Naive thymus-derived CD4-positive, alpha-beta T cell (primary cell): ENCODE measurements at regions not wholly inside any gene's neighbourhood (a gene's known extent, or its start where the extent isn't known, plus 50 kb on each side); places are given as distances from the start of the nearest gene placed in this dataset.

Source experiments
- ATAC-seq: fragments of 150-1000 bp; cut with Tn5 transposase; 2 replicates; pipeline ENCODE4 v1.10.0; 2021; ENCODE audit warnings: mild to moderate bottlenecking, moderate library complexity
- CTCF ChIA-PET: fragments of 350-600 bp; sonication (Branson Sonifier 250); formaldehyde crosslinking; loops from one replicate; lab custom pipeline; 2021; ENCODE audit warnings: antibody characterized with exemption; lab: Charles Lee
- POLR2A ChIA-PET: fragments of 350-600 bp; sonication (Branson Sonifier 250); formaldehyde crosslinking; loops from one replicate; lab custom pipeline; 2021; ENCODE audit warnings: antibody characterized with exemption, inconsistent platforms; lab: Charles Lee
- DNase-seq, 9 donors: peaks; one replicate each; pipeline versions ENCODE4 v3.0.0 to v3.0.0-alpha.2; 2020 to 2022; ENCODE audit warnings: mixed read lengths in 1 of 9
- H3K27ac ChIP-seq: one replicate; pipeline ENCODE4 v1.7.0; 2013; ENCODE audit warnings: mild to moderate bottlenecking, low read depth, low read length, moderate library complexity
- H3K27me3 ChIP-seq, 2 donors: one replicate each; pipeline ENCODE4 v1.7.0; 2013; ENCODE audit warnings: low read length in 2 of 2, mild to moderate bottlenecking in 2 of 2, moderate library complexity in 2 of 2; ENCODE audit not compliant: control insufficient read depth in 2 of 2, insufficient read depth in 2 of 2
- H3K36me3 ChIP-seq, 3 experiments: 1 replicate in 2 of 3; 2 replicates in 1 of 3; pipeline ENCODE4 v1.7.0; 2013; ENCODE audit warnings: low read length in 3 of 3, mild to moderate bottlenecking in 3 of 3, moderate library complexity in 1 of 3; ENCODE audit not compliant: insufficient read depth in 3 of 3, control insufficient read depth in 2 of 3
- H3K4me1 ChIP-seq, 2 donors: one replicate each; pipeline ENCODE4 v1.7.0; 2013; ENCODE audit warnings: low read length in 2 of 2, mild to moderate bottlenecking in 2 of 2, moderate library complexity in 1 of 2; ENCODE audit not compliant: control insufficient read depth in 2 of 2, insufficient read depth in 2 of 2
- H3K4me3 ChIP-seq: 2 replicates; pipeline ENCODE4 v1.7.0; 2013; ENCODE audit warnings: mild to moderate bottlenecking, low read length
- H3K9me3 ChIP-seq, 3 experiments: 1 replicate in 2 of 3; 2 replicates in 1 of 3; pipeline ENCODE4 v1.7.0; 2013; ENCODE audit warnings: low read length in 3 of 3; ENCODE audit not compliant: control insufficient read depth in 2 of 3
- H3K27ac Mint-ChIP-seq, 9 donors: one replicate each; pipeline ENCODE4 v1.8.0; 2020 to 2022; ENCODE audit warnings: mixed read lengths in 9 of 9, mild to moderate bottlenecking in 8 of 9, moderate library complexity in 5 of 9, inconsistent platforms in 2 of 9
- H3K27me3 Mint-ChIP-seq, 5 donors: one replicate each; pipeline ENCODE4 v1.8.0; 2021 to 2022; ENCODE audit warnings: mixed read lengths in 5 of 5, mild to moderate bottlenecking in 1 of 5
- H3K36me3 Mint-ChIP-seq, 5 donors: one replicate each; pipeline ENCODE4 v1.8.0; 2020 to 2022; ENCODE audit warnings: mixed read lengths in 5 of 5, mild to moderate bottlenecking in 3 of 5, inconsistent platforms in 1 of 5
- H3K4me1 Mint-ChIP-seq, 7 donors: one replicate each; pipeline ENCODE4 v1.8.0; 2020 to 2022; ENCODE audit warnings: mixed read lengths in 7 of 7, mild to moderate bottlenecking in 3 of 7, inconsistent platforms in 1 of 7
- H3K4me3 Mint-ChIP-seq, 10 donors: one replicate each; pipeline ENCODE4 v1.8.0; 2020 to 2022; ENCODE audit warnings: mild to moderate bottlenecking in 10 of 10, mixed read lengths in 10 of 10, moderate library complexity in 6 of 10, inconsistent platforms in 2 of 10
- H3K9me3 Mint-ChIP-seq, 11 donors: one replicate each; pipeline ENCODE4 v1.8.0; 2020 to 2022; ENCODE audit warnings: mixed read lengths in 11 of 11, mild to moderate bottlenecking in 4 of 11, inconsistent platforms in 1 of 11, moderate library complexity in 1 of 11
- intact Hi-C, 2 donors: fragments of 100-400 bp; cut with micrococcal nuclease; formaldehyde crosslinking; loops; one replicate each; pipeline ENCODE4 v1.15.1; 2023

DNA sequence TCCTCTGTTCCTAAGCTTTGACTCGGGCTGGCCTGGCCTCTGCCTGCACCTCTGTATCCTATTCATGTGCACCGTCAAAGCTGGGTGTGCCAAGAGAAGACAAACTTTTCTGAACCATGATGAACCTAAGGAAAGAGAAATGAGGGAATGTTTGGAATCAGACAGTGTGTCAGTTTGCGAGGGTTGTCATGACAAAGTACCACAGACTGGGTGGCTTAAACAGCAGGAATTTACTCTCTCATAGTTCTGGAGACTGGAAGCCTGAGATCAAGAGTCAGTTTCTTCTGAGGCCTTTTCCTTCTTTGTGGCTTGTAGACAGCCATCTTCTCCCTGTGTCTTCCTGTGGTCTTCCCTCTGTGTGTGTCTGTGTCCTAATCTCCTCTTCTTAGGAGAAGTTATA lies 129.0 kb downstream of the KATNIP start:
- Histone ChIP-seq H3K9me3 (no peaks in the 10 kb centered on the region), H3K36me3 (peaks cover 0 to 32% (median 7%) of the 10 kb centered on the region in 3 experiments), H3K4me1 (no peaks in the 10 kb centered on the region), H3K4me3 (no peak overlapping the region), H3K27me3 (no peaks in the 10 kb centered on the region), H3K27ac (no peak overlapping the region)
- ATAC-seq = no peak
- Mint-ChIP-seq H3K4me1 (peaks cover 0 to 2% (median 0%) of the 10 kb centered on the region in 7 donors), H3K9me3 (peaks cover 0 to 4% (median 0%) of the 10 kb centered on the region in 11 donors), H3K27ac (no peak overlapping the region), H3K27me3 (no peaks in the 10 kb centered on the region), H3K36me3 (peaks cover 12 to 78% (median 63%) of the 10 kb centered on the region in 5 donors), H3K4me3 (no peak overlapping the region)
- ChIA-PET POLR2A (no interaction called here), CTCF (no interaction called here)
- DNase-seq = no peak
- intact Hi-C loops = no loop called here

DNA sequence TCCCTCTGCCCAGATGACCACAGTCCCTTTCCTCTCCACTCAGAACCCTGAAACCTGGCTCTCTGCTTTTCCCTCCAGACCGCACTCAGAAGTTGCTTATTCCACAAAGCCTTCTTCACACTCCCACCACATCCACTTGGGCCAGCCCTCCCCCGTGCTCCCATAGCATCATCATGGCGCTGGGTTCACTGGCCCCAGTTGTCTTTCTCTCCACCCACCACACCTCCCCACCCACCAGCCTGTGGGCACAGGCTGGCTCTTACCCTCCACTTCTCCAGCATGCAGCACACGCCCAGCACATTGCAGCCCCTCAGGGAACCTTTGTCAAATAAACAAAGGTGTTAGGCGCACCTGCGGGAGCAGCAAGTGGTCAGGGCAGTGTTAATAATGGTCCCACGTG lies 130.0 kb downstream of the KATNIP start:
- Histone ChIP-seq H3K27me3 (no peaks in the 10 kb centered on the region), H3K27ac (no peak overlapping the region), H3K9me3 (no peaks in the 10 kb centered on the region), H3K36me3 (peaks cover 0 to 32% (median 7%) of the 10 kb centered on the region in 3 experiments), H3K4me3 (no peak overlapping the region), H3K4me1 (no peaks in the 10 kb centered on the region)
- peaks cover 0 to 3% (median 0%) of the 10 kb centered on the region in 11 donors for H3K9me3 Mint-ChIP-seq
- no peak overlapping the region for H3K27ac Mint-ChIP-seq
- H3K4me3 Mint-ChIP-seq = no peak overlapping the region
- H3K36me3 Mint-ChIP-seq = peaks cover 12 to 77% (median 57%) of the 10 kb centered on the region in 5 donors
- H3K4me1 Mint-ChIP-seq = peaks cover 0 to 2% (median 0%) of the 10 kb centered on the region in 7 donors
- ChIA-PET POLR2A (no interaction called here), CTCF (no interaction called here)
- H3K27me3 Mint-ChIP-seq = no peaks in the 10 kb centered on the region
- no peak for DNase-seq
- intact Hi-C loops = no loop called here
- ATAC-seq = no peak

DNA sequence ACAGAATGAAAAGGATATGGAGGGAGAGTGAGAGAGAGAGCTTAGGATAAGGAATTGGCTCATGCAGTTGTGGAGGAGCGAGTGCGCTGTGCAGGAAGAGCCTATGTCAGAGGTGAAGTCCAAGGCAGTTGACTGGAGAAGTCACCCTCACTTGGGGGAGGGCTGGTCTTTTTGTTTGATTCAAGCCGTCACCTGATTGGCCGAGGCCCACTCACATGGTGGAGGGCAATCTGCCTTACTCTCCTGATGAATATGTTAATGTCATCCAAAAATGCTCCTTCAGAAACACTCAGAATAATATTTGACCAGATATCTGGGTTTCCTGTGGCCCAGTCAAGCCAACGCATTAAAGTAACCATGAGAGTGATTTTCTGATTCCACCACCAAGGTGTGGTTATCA lies 131.7 kb downstream of the KATNIP start:
- Histone ChIP-seq H3K4me1 (no peaks in the 10 kb centered on the region), H3K4me3 (no peak overlapping the region), H3K27ac (no peak overlapping the region), H3K27me3 (no peaks in the 10 kb centered on the region), H3K9me3 (no peaks in the 10 kb centered on the region), H3K36me3 (peaks cover 0 to 32% (median 7%) of the 10 kb centered on the region in 3 experiments)
- Mint-ChIP-seq H3K4me3 (no peak overlapping the region), H3K27ac (no peak overlapping the region), H3K9me3 (peaks cover 0 to 3% (median 0%) of the 10 kb centered on the region in 11 donors), H3K36me3 (peaks cover 12 to 70% (median 50%) of the 10 kb centered on the region in 5 donors), H3K27me3 (no peaks in the 10 kb centered on the region), H3K4me1 (peaks cover 0 to 2% (median 0%) of the 10 kb centered on the region in 7 donors)
- POLR2A ChIA-PET = no interaction called here
- CTCF ChIA-PET = no interaction called here
- no peak for DNase-seq
- no peak for ATAC-seq
- intact Hi-C loops = no loop called here

DNA sequence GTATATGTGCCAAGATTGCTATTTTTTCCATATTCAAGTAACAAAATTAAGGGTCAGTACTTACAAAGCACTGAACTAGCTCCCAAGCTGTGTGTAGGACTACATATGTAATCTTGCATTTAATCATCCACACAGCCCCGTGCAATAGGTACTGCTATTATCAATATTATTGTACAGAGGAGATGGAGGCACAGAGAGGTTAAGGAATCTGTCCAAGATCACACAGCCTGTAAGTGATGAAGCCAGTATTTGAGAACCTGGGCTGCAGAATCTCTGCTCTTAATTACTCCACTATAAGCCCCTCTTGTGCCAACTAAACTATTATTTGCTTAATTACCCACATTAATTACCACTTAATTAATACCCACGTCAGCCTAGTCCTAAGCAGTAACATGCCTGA lies 134.1 kb downstream of the KATNIP start:
- H3K36me3 Mint-ChIP-seq = peaks cover 6 to 54% (median 33%) of the 10 kb centered on the region in 5 donors
- Histone ChIP-seq H3K4me3 (no peak overlapping the region), H3K27me3 (no peaks in the 10 kb centered on the region), H3K27ac (no peak overlapping the region), H3K36me3 (peaks cover 0 to 19% (median 0%) of the 10 kb centered on the region in 3 experiments), H3K9me3 (no peaks in the 10 kb centered on the region), H3K4me1 (no peaks in the 10 kb centered on the region)
- peaks cover 0 to 1% (median 0%) of the 10 kb centered on the region in 11 donors for H3K9me3 Mint-ChIP-seq
- ATAC-seq (no peak), DNase-seq (no peak)
- no peaks in the 10 kb centered on the region for H3K4me1 Mint-ChIP-seq
- CTCF ChIA-PET = no interaction called here
- H3K27ac Mint-ChIP-seq = no peak overlapping the region
- intact Hi-C loops = no loop called here
- H3K4me3 Mint-ChIP-seq = no peak overlapping the region
- H3K27me3 Mint-ChIP-seq = no peaks in the 10 kb centered on the region
- POLR2A ChIA-PET = no interaction called here

DNA sequence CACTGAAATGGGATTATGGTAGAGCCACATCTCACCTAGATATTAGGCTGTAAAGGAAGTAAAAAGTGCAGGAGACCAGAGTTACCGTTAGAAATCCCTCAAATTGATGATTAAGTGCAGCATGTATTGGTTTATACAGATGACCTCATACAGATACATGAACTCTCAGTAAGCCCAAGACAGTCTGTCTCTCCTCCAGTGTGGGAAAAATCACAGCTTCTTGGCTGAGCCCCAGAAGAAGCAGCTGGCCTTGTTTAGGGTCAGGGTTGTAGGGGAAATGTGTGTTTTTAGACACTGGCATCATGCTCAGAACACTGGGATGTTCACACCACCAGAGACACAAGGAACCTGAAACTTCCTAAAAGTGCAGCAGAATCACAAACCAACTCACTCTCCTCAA lies 135.9 kb downstream of the KATNIP start:
- intact Hi-C loops = no loop called here
- CTCF ChIA-PET = no interaction called here
- no peaks in the 10 kb centered on the region for H3K27me3 ChIP-seq
- Mint-ChIP-seq H3K4me3 (no peak overlapping the region), H3K36me3 (peaks cover 1 to 43% (median 24%) of the 10 kb centered on the region in 5 donors), H3K27ac (peak overlapping the region in 1 of 9 donors; percentile 15), H3K4me1 (no peaks in the 10 kb centered on the region), H3K9me3 (peaks cover 0 to 1% (median 0%) of the 10 kb centered on the region in 11 donors), H3K27me3 (no peaks in the 10 kb centered on the region)
- peaks cover 0 to 16% (median 0%) of the 10 kb centered on the region in 3 experiments for H3K36me3 ChIP-seq
- H3K4me1 ChIP-seq = no peaks in the 10 kb centered on the region
- no peak overlapping the region for H3K27ac ChIP-seq
- POLR2A ChIA-PET = no interaction called here
- ATAC-seq (no peak), DNase-seq (no peak)
- H3K4me3 ChIP-seq = no peak overlapping the region
- no peaks in the 10 kb centered on the region for H3K9me3 ChIP-seq

DNA sequence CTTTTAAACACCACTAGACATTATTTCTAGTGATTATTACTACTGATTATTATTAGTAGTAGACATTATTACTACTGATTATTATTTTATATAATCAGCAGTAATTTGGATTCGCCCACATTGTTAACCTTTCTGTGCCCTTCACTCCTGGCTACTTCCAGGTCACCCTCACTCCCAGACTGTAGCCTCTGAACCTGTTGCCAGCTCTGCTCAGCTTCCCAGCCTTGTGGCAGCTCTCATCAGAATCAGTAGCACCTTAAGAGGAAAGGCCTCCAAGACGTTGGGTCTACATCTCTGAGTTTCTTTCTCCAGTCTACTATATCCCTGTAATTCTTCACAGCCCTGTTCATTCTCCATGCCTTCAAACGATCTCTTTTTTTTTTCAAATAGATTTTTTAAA lies 137.0 kb downstream of the KATNIP start:
- no peaks in the 10 kb centered on the region for H3K9me3 Mint-ChIP-seq
- DNase-seq = no peak
- no peaks in the 10 kb centered on the region for H3K27me3 Mint-ChIP-seq
- no peak overlapping the region for H3K4me3 Mint-ChIP-seq
- Histone ChIP-seq H3K9me3 (no peaks in the 10 kb centered on the region), H3K27ac (no peak overlapping the region), H3K4me3 (no peak overlapping the region), H3K27me3 (no peaks in the 10 kb centered on the region), H3K36me3 (peaks cover 0 to 10% (median 0%) of the 10 kb centered on the region in 3 experiments), H3K4me1 (no peaks in the 10 kb centered on the region)
- ChIA-PET POLR2A (no interaction called here), CTCF (no interaction called here)
- ATAC-seq = no peak
- peaks cover 1 to 32% (median 15%) of the 10 kb centered on the region in 5 donors for H3K36me3 Mint-ChIP-seq
- intact Hi-C loops = no loop called here
- no peaks in the 10 kb centered on the region for H3K4me1 Mint-ChIP-seq
- H3K27ac Mint-ChIP-seq = no peak overlapping the region

DNA sequence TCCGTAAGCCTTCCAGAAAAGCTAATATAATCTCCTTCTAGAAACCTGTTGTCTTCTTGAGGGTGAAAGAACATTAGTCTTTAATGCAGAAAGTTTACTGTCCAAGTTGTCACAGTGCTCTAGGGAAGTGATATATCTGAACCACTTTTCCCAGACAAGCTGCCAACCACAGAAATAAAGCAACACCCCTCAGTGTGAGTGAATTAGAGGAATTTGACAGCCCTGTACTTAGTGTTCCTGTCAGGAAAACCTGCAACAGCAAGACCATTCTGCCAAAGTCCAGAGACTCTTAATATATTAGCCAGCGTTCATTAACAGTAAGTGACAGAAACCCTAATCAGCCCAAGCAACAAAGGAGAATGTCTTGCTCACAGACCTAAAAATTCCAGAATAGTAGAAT lies 137.7 kb downstream of the KATNIP start:
- H3K27me3 Mint-ChIP-seq = no peaks in the 10 kb centered on the region
- no peaks in the 10 kb centered on the region for H3K4me1 Mint-ChIP-seq
- H3K27ac ChIP-seq = no peak overlapping the region
- POLR2A ChIA-PET = no interaction called here
- no peak overlapping the region for H3K4me3 Mint-ChIP-seq
- intact Hi-C loops = no loop called here
- H3K36me3 Mint-ChIP-seq = peaks cover 1 to 25% (median 10%) of the 10 kb centered on the region in 5 donors
- no peak overlapping the region for H3K4me3 ChIP-seq
- no peaks in the 10 kb centered on the region for H3K4me1 ChIP-seq
- no peak overlapping the region for H3K27ac Mint-ChIP-seq
- no peaks in the 10 kb centered on the region for H3K9me3 Mint-ChIP-seq
- no peaks in the 10 kb centered on the region for H3K27me3 ChIP-seq
- CTCF ChIA-PET = no interaction called here
- no peaks in the 10 kb centered on the region for H3K9me3 ChIP-seq
- peaks cover 0 to 5% (median 0%) of the 10 kb centered on the region in 3 experiments for H3K36me3 ChIP-seq
- no peak for DNase-seq
- ATAC-seq = no peak
